Trophoblast cell (in vitro differentiated cells and primary cell): ENCODE measurements at regions not wholly inside any gene's neighbourhood (a gene's known extent, or its start where the extent isn't known, plus 50 kb on each side); places are given as distances from the start of the nearest gene placed in this dataset.
A peak's percentile ranks its signal among the peaks of the same experiment; 100 is the strongest.
"Not testable (repeated sequence)": the region's sequence is repeated elsewhere in the genome, so short reads cannot be mapped to it uniquely, and the experiment has no call there.

Experiments used
- DNase-seq, 2 donors: peaks; one replicate each; pipeline ENCODE4 v3.0.0-alpha.2; 2016
- H2AFZ ChIP-seq: 2 replicates; pipeline ENCODE4 v1.6.1; 2013; ENCODE audit warnings: low read length, moderate library complexity, mild to moderate bottlenecking; ENCODE audit not compliant: insufficient read depth, poor library complexity
- H2AK5ac ChIP-seq: 2 replicates; pipeline ENCODE4 v1.6.1; 2013; ENCODE audit warnings: mild to moderate bottlenecking, low read length
- H2BK120ac ChIP-seq: 2 replicates; pipeline ENCODE4 v1.6.1; 2013; ENCODE audit warnings: low read length, mild to moderate bottlenecking, moderate library complexity; ENCODE audit not compliant: insufficient read depth, poor library complexity
- H2BK12ac ChIP-seq: 2 replicates; pipeline ENCODE4 v1.6.1; 2013; ENCODE audit warnings: mild to moderate bottlenecking, low read length, moderate library complexity
- H2BK5ac ChIP-seq: 2 replicates; pipeline ENCODE4 v1.6.1; 2013; ENCODE audit warnings: low read length, low read depth, moderate library complexity, mild to moderate bottlenecking; ENCODE audit not compliant: poor library complexity
- H3K14ac ChIP-seq: 2 replicates; pipeline ENCODE4 v1.6.1; 2013; ENCODE audit warnings: mild to moderate bottlenecking, low read length
- H3K18ac ChIP-seq: 2 replicates; pipeline ENCODE4 v1.6.1; 2013; ENCODE audit warnings: mild to moderate bottlenecking, low read length
- H3K23ac ChIP-seq: 2 replicates; pipeline ENCODE4 v1.6.1; 2013; ENCODE audit warnings: low read length
- H3K27ac ChIP-seq: 2 replicates; pipeline ENCODE4 v1.5.1; 2013; ENCODE audit warnings: low read depth, mild to moderate bottlenecking, inconsistent platforms, low read length, moderate library complexity
- H3K27me3 ChIP-seq: 2 replicates; pipeline ENCODE4 v1.6.1; 2013; ENCODE audit warnings: inconsistent platforms, mild to moderate bottlenecking, low read length, moderate library complexity; ENCODE audit not compliant: insufficient read depth
- H3K36me3 ChIP-seq, 2 experiments: 1 replicate in 1 of 2; 2 replicates in 1 of 2; pipeline ENCODE4 v1.6.1; 2013; ENCODE audit warnings: low read length in 2 of 2, mild to moderate bottlenecking in 2 of 2, moderate library complexity in 1 of 2; ENCODE audit not compliant: insufficient read depth in 2 of 2, control insufficient read depth in 1 of 2
- H3K4ac ChIP-seq: 2 replicates; pipeline ENCODE4 v1.6.1; 2013; ENCODE audit warnings: low read depth, mild to moderate bottlenecking, low read length, moderate library complexity
- H3K4me1 ChIP-seq, 2 experiments: 1 replicate in 1 of 2; 2 replicates in 1 of 2; pipeline ENCODE4 v1.6.1; 2013; ENCODE audit warnings: low read length in 2 of 2, mild to moderate bottlenecking in 2 of 2, moderate library complexity in 1 of 2; ENCODE audit not compliant: insufficient read depth in 2 of 2, control insufficient read depth in 1 of 2
- H3K4me2 ChIP-seq: 2 replicates; pipeline ENCODE4 v1.6.1; 2013; ENCODE audit warnings: inconsistent platforms, mild to moderate bottlenecking, low read length, moderate library complexity
- H3K4me3 ChIP-seq: 2 replicates; pipeline ENCODE4 v1.5.1; 2013; ENCODE audit warnings: mild to moderate bottlenecking, low read depth, low read length, inconsistent platforms
- H3K79me1 ChIP-seq: one replicate; pipeline ENCODE4 v1.6.1; 2013; ENCODE audit warnings: low read length
- H3K79me2 ChIP-seq: 2 replicates; pipeline ENCODE4 v1.6.1; 2013; ENCODE audit warnings: low read length, mild to moderate bottlenecking; ENCODE audit not compliant: control insufficient read depth, insufficient read depth, poor library complexity
- H3K9ac ChIP-seq: 2 replicates; pipeline ENCODE4 v1.6.1; 2013; ENCODE audit warnings: mild to moderate bottlenecking, low read length
- H3K9me3 ChIP-seq: 2 replicates; pipeline ENCODE4 v1.6.1; 2013; ENCODE audit warnings: low read depth, mild to moderate bottlenecking, control low read depth, inconsistent platforms, low read length; ENCODE audit not compliant: insufficient read depth
- H4K12ac ChIP-seq: 2 replicates; pipeline ENCODE4 v1.6.1; 2013; ENCODE audit warnings: low read depth, mild to moderate bottlenecking, low read length, moderate library complexity
- H4K8ac ChIP-seq: 2 replicates; pipeline ENCODE4 v1.6.1; 2013; ENCODE audit warnings: low read depth, mild to moderate bottlenecking, low read length, moderate library complexity
- H4K91ac ChIP-seq: one replicate; pipeline ENCODE4 v1.6.1; 2013; ENCODE audit warnings: low read depth, mild to moderate bottlenecking, low read length, moderate library complexity
- WGBS: extraction: QIAGEN DNeasy Blood & Tissue Kit; methylation state at CpG from one replicate; pipeline ENCODE4 v1.1.7; 2013; ENCODE audit warnings: missing lambda C conversion rate; ENCODE audit not compliant: insufficient read length, insufficient coverage; ENCODE audit errors: extremely low coverage; 5-methylcytosine and 5-hydroxymethylcytosine counted together

DNA sequence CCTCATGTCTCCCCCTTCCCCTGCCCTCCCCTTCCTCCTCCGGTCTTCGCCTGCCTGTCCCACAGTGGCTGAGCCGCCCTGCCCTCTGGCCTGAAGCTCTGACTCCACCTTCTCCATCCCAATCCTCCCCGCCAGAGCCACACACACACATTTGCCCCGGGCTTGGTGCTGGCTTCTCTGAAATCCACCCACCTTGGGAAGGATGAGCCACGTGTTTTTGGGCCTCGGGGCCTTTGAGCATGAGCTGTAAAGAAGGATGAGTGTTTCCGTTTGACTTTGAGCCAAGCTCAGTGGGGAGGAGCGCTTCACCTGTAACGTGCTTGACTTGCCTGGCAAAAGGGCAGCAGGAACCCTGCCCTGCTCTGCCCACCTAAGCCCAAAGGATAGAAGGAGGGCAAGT lies 295.1 kb downstream of the SIPA1L2 start:
- no CpG with 5 or more reads among the region's 10 CpGs for whole genome bisulfite sequencing
- peak; percentile 8 to 19 for DNase-seq
- no peak overlapping the region for H3K9ac ChIP-seq
- no peak overlapping the region for H2BK5ac ChIP-seq
- no peak overlapping the region for H3K4me3 ChIP-seq
- no peaks in the 10 kb centered on the region for H3K79me2 ChIP-seq
- no peak overlapping the region for H3K18ac ChIP-seq
- no peaks in the 10 kb centered on the region for H3K4me1 ChIP-seq
- no peaks in the 10 kb centered on the region for H3K79me1 ChIP-seq
- no peak overlapping the region for H3K23ac ChIP-seq
- H3K27ac ChIP-seq, result no peak overlapping the region
- no peak overlapping the region for H2BK12ac ChIP-seq
- no peak overlapping the region for H3K4me2 ChIP-seq
- H4K8ac ChIP-seq, result no peak overlapping the region
- no peaks in the 10 kb centered on the region for H3K27me3 ChIP-seq
- no peak overlapping the region for H3K14ac ChIP-seq
- H4K12ac ChIP-seq, result no peak overlapping the region
- H2AFZ ChIP-seq, result no peak overlapping the region
- H3K4ac ChIP-seq, result no peak overlapping the region
- no peak overlapping the region for H2BK120ac ChIP-seq
- no peak overlapping the region for H2AK5ac ChIP-seq
- no peaks in the 10 kb centered on the region for H3K36me3 ChIP-seq
- H3K9me3 ChIP-seq, result peaks cover 10% of the 10 kb centered on the region
- no peak overlapping the region for H4K91ac ChIP-seq

DNA sequence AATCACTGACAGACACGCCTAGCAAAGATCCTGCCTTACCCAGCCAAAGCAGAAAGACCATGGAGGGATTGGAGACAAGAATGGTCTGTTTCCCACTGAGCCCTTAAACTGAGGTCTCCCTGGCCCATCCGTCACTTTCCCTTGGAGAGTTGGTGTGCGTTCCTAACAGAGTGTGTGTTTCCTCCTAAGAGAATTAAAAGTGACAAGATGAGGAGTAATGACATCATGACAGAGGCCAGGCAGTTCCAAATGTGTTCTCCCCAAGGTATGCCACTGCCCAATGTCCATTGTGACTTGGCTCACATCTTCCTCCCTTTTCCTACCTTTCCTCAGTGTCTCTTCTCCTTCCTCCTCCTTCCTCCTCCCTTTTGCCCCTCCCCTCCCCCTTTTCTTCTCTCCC lies 295.7 kb downstream of the SIPA1L2 start:
- no peak overlapping the region for H4K12ac ChIP-seq

DNA sequence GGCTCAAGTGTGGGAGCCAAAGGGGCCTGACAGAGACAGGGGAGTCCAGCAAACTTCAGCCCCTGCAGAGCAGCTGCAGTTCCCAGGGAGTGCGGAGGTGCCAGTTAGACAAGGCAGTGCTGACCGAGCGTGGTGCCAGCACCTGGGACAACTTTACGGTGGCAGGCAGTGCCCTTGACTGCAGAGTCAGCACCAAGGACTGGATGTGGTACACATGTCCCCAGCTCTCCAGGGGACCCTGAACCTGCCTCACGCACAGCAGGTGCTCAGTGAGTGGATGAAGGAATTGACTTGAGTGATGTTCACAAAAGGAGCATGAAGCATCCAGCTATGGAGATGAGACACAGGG lies 296.5 kb downstream of the SIPA1L2 start:
- no peak overlapping the region for H2BK120ac ChIP-seq
- H3K27ac ChIP-seq, result no peak overlapping the region
- DNase-seq, result no peak
- H2BK12ac ChIP-seq, result no peak overlapping the region
- H4K12ac ChIP-seq, result no peak overlapping the region
- peaks cover 0 to 4% of the 10 kb centered on the region in 2 experiments for H3K4me1 ChIP-seq
- H3K9ac ChIP-seq, result no peak overlapping the region
- H3K23ac ChIP-seq, result no peak overlapping the region
- no peaks in the 10 kb centered on the region for H3K79me2 ChIP-seq
- no peak overlapping the region for H3K4me3 ChIP-seq
- no peak overlapping the region for H3K4me2 ChIP-seq
- no peak overlapping the region for H2AK5ac ChIP-seq
- H3K36me3 ChIP-seq, result no peaks in the 10 kb centered on the region
- no peaks in the 10 kb centered on the region for H3K79me1 ChIP-seq
- H3K18ac ChIP-seq, result no peak overlapping the region
- no peaks in the 10 kb centered on the region for H3K27me3 ChIP-seq
- no peak overlapping the region for H4K91ac ChIP-seq
- H3K9me3 ChIP-seq, result peaks cover 10% of the 10 kb centered on the region
- H2BK5ac ChIP-seq, result no peak overlapping the region
- no peak overlapping the region for H3K14ac ChIP-seq
- WGBS, result no CpG with 5 or more reads among the region's 5 CpGs
- H3K4ac ChIP-seq, result no peak overlapping the region
- H4K8ac ChIP-seq, result no peak overlapping the region
- H2AFZ ChIP-seq, result no peak overlapping the region

More for the DNA sequence above, 295.7 kb downstream of the SIPA1L2 start:
- no peak overlapping the region for H4K8ac ChIP-seq
- no peak overlapping the region for H2BK5ac ChIP-seq
- no peak overlapping the region for H3K4ac ChIP-seq
- H3K27me3 ChIP-seq, result no peaks in the 10 kb centered on the region
- H2BK12ac ChIP-seq, result no peak overlapping the region
- no peak overlapping the region for H3K9ac ChIP-seq
- H3K4me1 ChIP-seq, result peaks cover 0 to 3% of the 10 kb centered on the region in 2 experiments
- H3K18ac ChIP-seq, result no peak overlapping the region
- H3K9me3 ChIP-seq, result peaks cover 10% of the 10 kb centered on the region
- no peak overlapping the region for H2BK120ac ChIP-seq
- no peak overlapping the region for H2AK5ac ChIP-seq
- no peak overlapping the region for H2AFZ ChIP-seq
- no peaks in the 10 kb centered on the region for H3K36me3 ChIP-seq
- no peak overlapping the region for H3K4me3 ChIP-seq
- H3K79me1 ChIP-seq, result no peaks in the 10 kb centered on the region
- no CpG with 5 or more reads among the region's 3 CpGs for WGBS
- no peak overlapping the region for H4K91ac ChIP-seq
- no peak overlapping the region for H3K23ac ChIP-seq
- no peak overlapping the region for H3K14ac ChIP-seq
- no peaks in the 10 kb centered on the region for H3K79me2 ChIP-seq
- H3K4me2 ChIP-seq, result no peak overlapping the region
- no peak overlapping the region for H3K27ac ChIP-seq
- DNase-seq, result no peak

DNA sequence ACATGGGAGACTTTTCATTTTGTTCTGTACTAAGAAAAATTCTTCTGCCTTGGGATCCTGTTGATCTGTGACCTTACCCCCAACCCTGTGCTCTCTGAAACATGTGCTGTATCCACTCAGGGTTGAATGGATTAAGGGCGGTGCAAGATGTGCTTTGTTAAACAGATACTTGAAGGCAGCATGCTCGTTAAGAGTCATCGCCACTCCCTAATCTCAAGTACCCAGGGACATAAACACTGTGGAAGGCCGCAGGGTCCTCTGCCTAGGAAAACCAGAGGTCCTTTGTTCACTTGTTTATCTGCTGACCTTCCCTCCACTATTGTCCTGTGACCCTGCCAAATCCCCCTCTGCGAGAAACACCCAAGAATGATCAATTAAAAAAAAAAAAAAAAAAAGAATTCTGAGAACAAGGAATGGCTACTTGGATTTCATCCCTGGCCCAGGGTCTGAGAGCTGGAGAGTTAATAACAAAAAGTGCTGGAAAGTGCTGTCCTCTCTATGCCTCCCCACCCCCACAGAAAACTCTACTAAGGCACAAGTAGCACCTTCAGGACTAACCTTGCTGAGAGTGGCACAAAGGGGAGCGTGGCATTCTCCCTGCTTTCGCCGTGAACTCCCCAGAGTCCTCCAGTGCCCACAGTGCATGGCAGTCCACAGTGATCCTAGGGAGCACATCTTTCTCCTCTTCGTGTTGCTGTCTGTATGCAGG lies 297.1 kb downstream of the SIPA1L2 start:
- H3K4me1 ChIP-seq, H3K4me2 ChIP-seq, H2BK120ac ChIP-seq, H3K79me2 ChIP-seq, H2BK5ac ChIP-seq, H3K9me3 ChIP-seq, H4K12ac ChIP-seq, H3K9ac ChIP-seq, H4K91ac ChIP-seq, H3K23ac ChIP-seq, H4K8ac ChIP-seq, H3K36me3 ChIP-seq, H3K4ac ChIP-seq, H3K14ac ChIP-seq, H3K79me1 ChIP-seq, H3K27me3 ChIP-seq, H3K27ac ChIP-seq, H3K18ac ChIP-seq, H2AK5ac ChIP-seq, DNase-seq, H2BK12ac ChIP-seq, H3K4me3 ChIP-seq, H2AFZ ChIP-seq: not testable (repeated sequence)
- no CpG with 5 or more reads among the region's 9 CpGs for WGBS
